CD4-positive, alpha-beta T cell treated with Interleukin-15 for 1 hour (primary cell): ENCODE measurements at regions not wholly inside any gene's neighbourhood (a gene's known extent, or its start where the extent isn't known, plus 50 kb on each side); places are given as distances from the start of the nearest gene placed in this dataset.

ENCODE experiments used
- DNase-seq: peaks from one replicate; pipeline ENCODE4 v3.0.0-alpha.2; 2020

GRCh38 chr2:105592288-105592687 lies 152.4 kb upstream of the NCK2 start:
- DNase-seq = no peak

- DNase-seq = no peak
Observed at GRCh38 chr2:105590780-105591660, 153.7 kb upstream of the NCK2 start.

- DNase-seq = no peak
Observed at GRCh38 chr2:105588581-105588980, 156.1 kb upstream of the NCK2 start.

GRCh38 chr2:105587637-105588036 lies 157.1 kb upstream of the NCK2 start:
- no peak for DNase-seq

GRCh38 chr2:105584435-105585010 lies 160.2 kb upstream of the NCK2 start:
- DNase-seq = no peak

GRCh38 chr2:105582952-105583660 lies 161.6 kb upstream of the NCK2 start:
- no peak for DNase-seq

- DNase-seq = no peak
Observed at GRCh38 chr2:105581555-105581944, 163.2 kb upstream of the NCK2 start.

- no peak for DNase-seq
Observed at GRCh38 chr2:105580870-105581554, 163.7 kb upstream of the NCK2 start.

- no peak for DNase-seq
Observed at GRCh38 chr2:105580216-105580615, 164.5 kb upstream of the NCK2 start.

- no peak for DNase-seq
Observed at GRCh38 chr2:105578166-105578565, 166.5 kb upstream of the NCK2 start.

GRCh38 chr2:105577762-105578161 lies 166.9 kb upstream of the NCK2 start:
- DNase-seq = no peak

GRCh38 chr2:105576440-105577241 lies 168.1 kb upstream of the NCK2 start:
- DNase-seq = no peak

- no peak for DNase-seq
Observed at GRCh38 chr2:105576050-105576439, 168.7 kb upstream of the NCK2 start.

GRCh38 chr2:105575499-105576025 lies 169.2 kb upstream of the NCK2 start:
- DNase-seq = no peak

GRCh38 chr2:105574796-105575344 lies 169.8 kb upstream of the NCK2 start:
- DNase-seq = no peak

- DNase-seq = no peak
Observed at GRCh38 chr2:105573910-105574655, 170.6 kb upstream of the NCK2 start.

GRCh38 chr2:105573490-105573889 lies 171.2 kb upstream of the NCK2 start:
- DNase-seq = no peak

GRCh38 chr2:105571445-105571987 lies 172.7 kb upstream of the FHL2 start:
- no peak for DNase-seq

GRCh38 chr2:105570757-105571156 lies 171.9 kb upstream of the FHL2 start:
- no peak for DNase-seq

GRCh38 chr2:105570326-105570725 lies 171.5 kb upstream of the FHL2 start:
- DNase-seq = no peak

- no peak for DNase-seq
Observed at GRCh38 chr2:105569606-105570005, 170.8 kb upstream of the FHL2 start.
